ENCODE measurements at regions not wholly inside any gene's neighbourhood (a gene's known extent, or its start where the extent isn't known, plus 50 kb on each side); places are given as distances from the start of the nearest gene placed in this dataset.

GRCh38 chr10:124254490-124254889 is 161.1 kb upstream of the CHST15 start (continued):
- TF ChIP-seq EP300 (IDR thresholded peaks at IDR 0.05; ENCODE audit: borderline replicate concordance in 1 of 2, control insufficient read depth in 1 of 2, low read depth in 2 of 2, low read length in 2 of 2), result no peak
- TF ChIP-seq MEF2A (IDR thresholded peaks at IDR 0.05; ENCODE audit: insufficient read depth, low read depth, low read length), result no peak
- no peak for TF ChIP-seq IKZF2 (IDR thresholded peaks at IDR 0.05)
- no peak for TF ChIP-seq SUZ12 (IDR thresholded peaks at IDR 0.05; ENCODE audit: unreplicated experiment)
- TF ChIP-seq ZNF384 (IDR thresholded peaks at IDR 0.05; ENCODE audit: borderline replicate concordance, low read depth, low read length), result no peak
- TF ChIP-seq MTA3 (IDR thresholded peaks at IDR 0.05; ENCODE audit: borderline replicate concordance, low read length), result no peak
- no peak for TF ChIP-seq MXI1 (IDR thresholded peaks at IDR 0.05; ENCODE audit: low read depth, low read length)

- no peak overlapping the region for H3K4me2 ChIP-seq (ENCODE audit: control insufficient read depth, insufficient read depth)
- peaks cover 2% of the 10 kb centered on the region; the same call in 2 of the 3 replicates for H3K9me3 ChIP-seq (replicated peaks; ENCODE audit: control insufficient read depth, insufficient read depth, low read length)
- H3K4me1 ChIP-seq (ENCODE audit: control insufficient read depth, insufficient read depth, low read length), result peaks cover 44% of the 10 kb centered on the region
- WGBS (ENCODE audit: insufficient coverage, insufficient replicate concordance, low lambda C conversion rate, missing lambda C conversion rate), result 100% methylated on average over 1 of the region's 1 CpG
- no peak overlapping the region for H3K4me3 ChIP-seq
- in situ Hi-C loops (cut with MboI) (no loop called here), intact Hi-C loops (cut with micrococcal nuclease; ENCODE audit: unreplicated experiment) (loop anchor here (5.0 to 10.0 kb wide), 2 partner anchors 34 to 132 kb away; no protein-coding TSS in a partner anchor)
- no peak for ATAC-seq
- RAD21 ChIA-PET (ENCODE audit: unreplicated experiment), result interaction anchor here (1.3 to 2.8 kb wide), 3 partner anchors 31 to 259 kb away, joined by 3 to 13 read pairs (median 9); no protein-coding TSS in a partner anchor
- no peak overlapping the region for H3K9ac ChIP-seq (ENCODE audit: control insufficient read depth, insufficient read depth, low read length)
- SMC1A ChIA-PET (ENCODE audit: uncharacterized antibody, unreplicated experiment), result interaction anchor here (0.7 to 3.8 kb wide), 8 partner anchors 15 to 256 kb away, joined by 3 to 23 read pairs (median 4); no protein-coding TSS in a partner anchor
- no peak for FAIRE-seq
- no peaks in the 10 kb centered on the region for H3K27me3 ChIP-seq (replicated peaks in 1 of 2; ENCODE audit: control insufficient read depth in 2 of 2, insufficient read depth in 2 of 2, low read length in 1 of 2)
- no peak overlapping the region for H2AFZ ChIP-seq (ENCODE audit: control insufficient read depth, low read depth, low read length)
- H3K79me2 ChIP-seq (ENCODE audit: control insufficient read depth, insufficient read depth, low read length), result no peaks in the 10 kb centered on the region
- no peaks in the 10 kb centered on the region for H4K20me1 ChIP-seq (ENCODE audit: control insufficient read depth, insufficient read depth)
- H3K27ac ChIP-seq (ENCODE audit: control insufficient read depth, insufficient read depth), result no peak overlapping the region
- H3K36me3 ChIP-seq (ENCODE audit: control insufficient read depth in 2 of 2, insufficient read depth in 2 of 2, low read length in 1 of 2), result no peaks in the 10 kb centered on the region
- no TSS peak for BruUV-seq (replicated peaks)
- DNase-seq (ENCODE audit: low read depth, low spot score), result no peak
- CTCF ChIA-PET, result interaction anchor here (0.8 to 2.3 kb wide), 5 partner anchors 14 to 258 kb away, joined by 3 to 8 read pairs (median 4); partner anchors contain the start of gene LHPP
- POLR2A ChIA-PET, result interaction anchor here (1.5 kb wide), 1 partner anchor 33 kb away, joined by 4 read pairs; no protein-coding TSS in a partner anchor
- no peak for TF ChIP-seq KLF5 (IDR thresholded peaks at IDR 0.05; ENCODE audit: partially characterized antibody)
- TF ChIP-seq CEBPB (IDR thresholded peaks at IDR 0.05; ENCODE audit: borderline replicate concordance in 1 of 2, low read depth in 2 of 2, low read length in 2 of 2), result no peak
- no peak for TF ChIP-seq HDAC6 (IDR thresholded peaks at IDR 0.05; ENCODE audit: unreplicated experiment)
- TF ChIP-seq MTA3 (IDR thresholded peaks at IDR 0.05; ENCODE audit: borderline replicate concordance, low read length), result no peak
- TF ChIP-seq HSF1 (IDR thresholded peaks at IDR 0.05; ENCODE audit: low read depth, low read length), result no peak
- TF ChIP-seq CEBPZ (IDR thresholded peaks at IDR 0.05; ENCODE audit: low read depth, low read length), result no peak
- no peak for TF ChIP-seq ZSCAN29 (IDR thresholded peaks at IDR 0.05)
- no peak for TF ChIP-seq ASH2L (IDR thresholded peaks at IDR 0.05; ENCODE audit: borderline replicate concordance, low read depth)
- no peak for TF ChIP-seq RUNX3 (IDR thresholded peaks at IDR 0.05; ENCODE audit: low read length)
- TF ChIP-seq NKRF (conservative IDR thresholded peaks at IDR 0.05), result no peak
These were observed 159.6 kb upstream of the CHST15 start for GRCh38 chr10:124253006-124253405.

Data from GM12878 (cell line).